A549 (cell line): ENCODE measurements at regions not wholly inside any gene's neighbourhood (a gene's known extent, or its start where the extent isn't known, plus 50 kb on each side); places are given as distances from the start of the nearest gene placed in this dataset.

ENCODE experiments used
- ATAC-seq, 2 experiments: fragments of 200-7000 bp in 1 of 2; fragments of >200 bp in 1 of 2; cut with Nextera tagmentation in 1 of 2; cut with Tn5 transposase in 1 of 2; 3 replicates each; pipeline versions ENCODE4 v1.8.0 to v1.9.1; 2018 to 2020; ENCODE audit warnings: mild to moderate bottlenecking in 1 of 2, moderate library complexity in 1 of 2
- CTCF ChIA-PET: fragments of 300-600 bp; sonication (Branson Sonifier 250); formaldehyde crosslinking; extraction: SDS; loops from one replicate; lab custom pipeline; 2021; ENCODE audit warnings: antibody characterized with exemption, inconsistent platforms; lab: Yijun Ruan, JAX
- POLR2A ChIA-PET: fragments of 350-600 bp; formaldehyde crosslinking; extraction: SDS; loops from one replicate; lab custom pipeline; 2021; ENCODE audit warnings: antibody characterized with exemption, inconsistent platforms; lab: Yijun Ruan, JAX
- DNase-seq, 2 experiments: peaks; one replicate each; pipeline versions ENCODE4 v3.0.0 to v3.0.0-alpha.2; 2011 to 2016; ENCODE audit warnings: low read depth in 1 of 2, low spot score in 1 of 2
- FAIRE-seq: peaks from 2 replicates; lab custom pipeline; 2011; peaks lifted over from hg19 to GRCh38; lab: Jason Lieb, UNC
- H3K27ac ChIP-seq, 2 experiments: fragments of >200 bp; sonication (Bioruptor Twin); formaldehyde crosslinking; 3 replicates each; pipeline ENCODE4 v1.5.1; 2016 to 2017
- H3K4me1 ChIP-seq: fragments of >200 bp; sonication (Bioruptor Twin); formaldehyde crosslinking; 3 replicates; pipeline ENCODE4 v1.6.1; 2016
- H3K4me2 ChIP-seq: fragments of >200 bp; sonication (Bioruptor Twin); formaldehyde crosslinking; 3 replicates; pipeline ENCODE4 v1.6.1; 2016
- H3K4me3 ChIP-seq: fragments of >200 bp; sonication (Bioruptor Twin); formaldehyde crosslinking; 3 replicates; pipeline ENCODE4 v1.5.1; 2016
- H3K9me3 ChIP-seq: fragments of >200 bp; sonication (Bioruptor Twin); formaldehyde crosslinking; 3 replicates; pipeline ENCODE4 v1.6.1; 2016
- BHLHE40 ChIP-seq: IDR thresholded peaks from 2 replicates; pipeline ENCODE4 v1.6.1; 2012; ENCODE audit warnings: low read depth, low read length, inconsistent platforms
- CBX2 ChIP-seq: fragments of 200-600 bp; sonication (generic); IDR thresholded peaks from 2 replicates; pipeline ENCODE4 v1.6.1; 2016; ENCODE audit warnings: low read depth, mild to moderate bottlenecking, borderline replicate concordance
- CHD2 ChIP-seq: fragments of 150-350 bp; IDR thresholded peaks from 2 replicates; pipeline ENCODE4 v1.6.1; 2014; ENCODE audit warnings: low read length; ENCODE audit not compliant: partially characterized antibody
- CHD4 ChIP-seq: fragments of 200-600 bp; sonication (generic); IDR thresholded peaks from 2 replicates; pipeline ENCODE4 v1.6.1; 2016; ENCODE audit warnings: antibody characterized with exemption, mild to moderate bottlenecking, borderline replicate concordance
- CTCF ChIP-seq: fragments of >200 bp; sonication (Bioruptor Twin); formaldehyde crosslinking; IDR thresholded peaks from 3 replicates; pipeline ENCODE4 v1.5.1; 2016
- E2F6 ChIP-seq: IDR thresholded peaks from 2 replicates; pipeline ENCODE4 v1.6.1; 2012; ENCODE audit warnings: low read depth, borderline replicate concordance
- EHMT2 ChIP-seq: fragments of 200-600 bp; sonication (generic); IDR thresholded peaks from 2 replicates; pipeline ENCODE4 v1.6.1; 2016; ENCODE audit warnings: antibody characterized with exemption, low read depth, mild to moderate bottlenecking, moderate library complexity
- EP300 ChIP-seq, 2 experiments: fragments of >200 bp; sonication (Bioruptor Twin); formaldehyde crosslinking; IDR thresholded peaks; 2 replicates in 1 of 2; 3 replicates in 1 of 2; pipeline ENCODE4 v1.6.1; 2016 to 2017
- ESRRA ChIP-seq: fragments of 150-350 bp; IDR thresholded peaks from 2 replicates; pipeline ENCODE4 v1.6.1; 2014; ENCODE audit warnings: mild to moderate bottlenecking, low read length, borderline replicate concordance
- FOSB ChIP-seq: fragments of 250-450 bp; sonication (Bioruptor Pico); IDR thresholded peaks from 2 replicates; pipeline ENCODE4 v1.5.0; 2020; ENCODE audit warnings: mild to moderate bottlenecking, moderate library complexity
- HEYL ChIP-seq: fragments of 250-450 bp; sonication (Bioruptor Pico); IDR thresholded peaks from 2 replicates; pipeline ENCODE4 v1.8.0; 2021; ENCODE audit warnings: mild to moderate bottlenecking, moderate library complexity
- HOXA7 ChIP-seq: fragments of 250-450 bp; sonication (Bioruptor Pico); IDR thresholded peaks from 2 replicates; pipeline ENCODE4 v1.5.0; 2020; ENCODE audit warnings: mild to moderate bottlenecking, moderate library complexity
- HOXB5 ChIP-seq: fragments of 250-450 bp; sonication (Bioruptor Pico); IDR thresholded peaks from 2 replicates; pipeline ENCODE4 v1.5.0; 2020; ENCODE audit warnings: mild to moderate bottlenecking, moderate library complexity
- KDM1A ChIP-seq: fragments of 200-600 bp; sonication (generic); IDR thresholded peaks from 2 replicates; pipeline ENCODE4 v1.6.1; 2016; ENCODE audit warnings: low read depth, mild to moderate bottlenecking
- MAZ ChIP-seq: fragments of 150-350 bp; IDR thresholded peaks from 2 replicates; pipeline ENCODE4 v1.6.1; 2014; ENCODE audit warnings: antibody characterized with exemption, low read depth, low read length, borderline replicate concordance
- NFE2L2 ChIP-seq: fragments of 150-350 bp; conservative IDR thresholded peaks from 2 replicates; pipeline ENCODE4 v1.6.1; 2014; ENCODE audit warnings: low read length
- NR3C1 ChIP-seq: fragments of >200 bp; sonication (Bioruptor Twin); formaldehyde crosslinking; IDR thresholded peaks from 3 replicates; pipeline ENCODE4 v1.6.1; 2017
- REST ChIP-seq: fragments of 200-600 bp; sonication (generic); IDR thresholded peaks from 2 replicates; pipeline ENCODE4 v1.6.1; 2016; ENCODE audit warnings: antibody characterized with exemption, mild to moderate bottlenecking, moderate library complexity
- SREBF2 ChIP-seq: fragments of 450-650 bp; IDR thresholded peaks from 2 replicates; pipeline ENCODE4 v1.6.1; 2014; ENCODE audit warnings: mild to moderate bottlenecking, moderate library complexity
- ZC3H11A ChIP-seq: fragments of 450-650 bp; IDR thresholded peaks from 2 replicates; pipeline ENCODE4 v1.6.1; 2014; ENCODE audit warnings: antibody characterized with exemption, mild to moderate bottlenecking
- WGBS: methylation state at CpG from one replicate; pipeline ENCODE4 v1.1.6; 2017; ENCODE audit errors: missing lambda C conversion rate; 5-methylcytosine and 5-hydroxymethylcytosine counted together

- Histone ChIP-seq H3K4me1 (peaks cover 15% of the 10 kb centered on the region; the same call in 2 of the 3 replicates), H3K4me2 (no peak overlapping the region), H3K27ac (no peak overlapping the region), H3K9me3 (no peaks in the 10 kb centered on the region), H3K4me3 (no peak overlapping the region)
- POLR2A ChIA-PET, result no interaction called here
- WGBS, result 60% methylated on average over 2 of the region's 2 CpGs
- no peak for ATAC-seq
- CTCF ChIA-PET, result interaction anchor here (0.6 kb wide), 1 partner anchor 9 kb away, joined by 3 read pairs; no protein-coding TSS in a partner anchor
- no peak for DNase-seq
- no peak for FAIRE-seq
- no peak for TF ChIP-seq NFE2L2
- no peak for TF ChIP-seq HOXA7
- no peak for TF ChIP-seq BHLHE40
- no peak for TF ChIP-seq KDM1A
- no peak for TF ChIP-seq FOSB (CRISPR knock-in tag)
- TF ChIP-seq EHMT2, result no peak
- no peak for TF ChIP-seq E2F6
- TF ChIP-seq ZC3H11A, result no peak
- TF ChIP-seq NR3C1, result no peak
- TF ChIP-seq CHD2, result no peak
- TF ChIP-seq SREBF2, result no peak
- TF ChIP-seq ESRRA, result no peak
- no peak for TF ChIP-seq CHD4
- no peak for TF ChIP-seq EP300 (IDR thresholded peaks at IDR 0.05)
- TF ChIP-seq MAZ, result no peak
Observed at GRCh38 chr3:117243657-117244056, 534.1 kb downstream of the TUSC7 start.

- no peak for ATAC-seq
- Histone ChIP-seq H3K9me3 (no peaks in the 10 kb centered on the region), H3K4me1 (peaks cover 26% of the 10 kb centered on the region), H3K4me3 (no peak overlapping the region), H3K4me2 (no peak overlapping the region), H3K27ac (no peak overlapping the region)
- TF ChIP-seq HOXB5 (CRISPR knock-in tag), result no peak
- no peak for TF ChIP-seq CTCF
- TF ChIP-seq EHMT2, result no peak
- ChIA-PET CTCF (no interaction called here), POLR2A (no interaction called here)
- no peak for FAIRE-seq
- WGBS, result 30% methylated on average over 2 of the region's 2 CpGs
- DNase-seq, result no peak
Observed at GRCh38 chr3:117246771-117247555, 537.4 kb downstream of the TUSC7 start.

- TF ChIP-seq HEYL (CRISPR knock-in tag) (no peak), CBX2 (no peak), REST (no peak)
- ChIA-PET POLR2A (no interaction called here), CTCF (interaction anchor here (0.7 to 1.2 kb wide), 3 partner anchors 25 to 749 kb away, joined by 3 to 4 read pairs (median 3); no protein-coding TSS in a partner anchor)
- no peak overlapping the region for H3K4me3 ChIP-seq
- H3K4me1 ChIP-seq, result peaks cover 37% of the 10 kb centered on the region
- 97% methylated on average over 1 of the region's 1 CpG for WGBS
- no peak overlapping the region for H3K27ac ChIP-seq
- H3K9me3 ChIP-seq, result no peaks in the 10 kb centered on the region
- no peak for ATAC-seq
- H3K4me2 ChIP-seq, result 0 out of 3 replicates have a peak overlapping the region, but pooled peaks have one; percentile 16
- no peak for FAIRE-seq
- DNase-seq, result no peak
Observed at GRCh38 chr3:117248153-117248552, 538.6 kb downstream of the TUSC7 start.
